HT-29 (cell line): ENCODE measurements at regions not wholly inside any gene's neighbourhood (a gene's known extent, or its start where the extent isn't known, plus 50 kb on each side); places are given as distances from the start of the nearest gene placed in this dataset.
"Not testable (repeated sequence)": the region's sequence is repeated elsewhere in the genome, so short reads cannot be mapped to it uniquely, and the experiment has no call there.

Source experiments
- DNase-seq: peaks from one replicate; pipeline ENCODE4 v3.0.0-alpha.2; 2015; ENCODE audit warnings: low spot score

DNA sequence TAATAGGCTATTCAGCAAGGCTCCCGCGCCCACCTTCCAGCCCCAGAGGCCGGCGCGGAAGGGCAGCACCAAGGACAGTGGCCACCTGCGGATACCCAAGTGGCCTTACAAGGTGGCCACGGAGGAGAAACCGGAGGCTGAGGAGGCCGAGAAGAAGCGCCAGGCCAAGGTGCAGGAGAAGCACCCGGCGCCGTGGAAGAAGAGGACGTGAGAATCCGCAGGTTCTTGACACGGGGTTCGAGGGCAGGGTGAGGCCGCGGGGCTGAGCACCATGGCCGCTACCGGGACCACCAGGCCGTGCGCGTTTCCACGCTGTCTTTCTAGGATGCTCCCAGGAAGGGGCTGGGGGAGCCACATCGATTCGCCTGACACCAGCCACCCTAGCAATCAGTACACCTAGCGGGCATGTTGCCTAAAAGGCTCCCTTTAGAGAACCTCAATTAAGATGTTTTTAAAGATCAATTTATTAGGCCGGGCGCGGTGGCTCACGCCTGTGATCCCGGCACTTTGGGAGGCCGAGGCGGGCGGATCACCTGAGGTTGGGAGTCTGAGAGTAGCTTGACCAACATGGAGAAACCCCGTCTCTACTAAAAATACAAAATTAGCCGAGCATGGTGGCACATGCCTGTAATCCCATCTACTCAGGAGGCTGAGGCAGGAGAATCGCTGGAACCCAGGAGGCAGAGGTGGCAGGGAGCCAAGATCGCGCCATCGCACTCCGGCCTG lies 134.3 kb upstream of the OR4C13 start:
- DNase-seq = not testable (repeated sequence)

DNA sequence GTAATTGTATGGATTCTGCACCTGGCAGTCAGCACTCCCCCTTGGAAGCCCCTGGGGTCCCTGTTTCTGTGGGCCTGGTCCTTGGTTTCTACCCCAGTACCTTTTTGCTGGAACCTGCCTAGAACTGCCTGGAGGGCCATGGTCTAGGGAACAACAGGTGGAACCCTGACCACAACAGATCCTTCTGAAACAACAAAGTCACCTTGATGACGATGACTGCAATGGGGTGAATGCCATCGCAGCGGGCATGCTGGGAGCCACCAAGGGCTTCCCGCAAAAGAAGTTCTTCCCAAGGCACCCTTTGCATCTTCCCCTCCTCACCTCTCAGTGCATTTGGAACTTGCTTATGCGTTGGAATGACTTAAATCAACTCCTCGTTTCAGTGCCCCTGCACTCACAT lies 129.0 kb upstream of the OR4C13 start:
- not testable (repeated sequence) for DNase-seq

DNA sequence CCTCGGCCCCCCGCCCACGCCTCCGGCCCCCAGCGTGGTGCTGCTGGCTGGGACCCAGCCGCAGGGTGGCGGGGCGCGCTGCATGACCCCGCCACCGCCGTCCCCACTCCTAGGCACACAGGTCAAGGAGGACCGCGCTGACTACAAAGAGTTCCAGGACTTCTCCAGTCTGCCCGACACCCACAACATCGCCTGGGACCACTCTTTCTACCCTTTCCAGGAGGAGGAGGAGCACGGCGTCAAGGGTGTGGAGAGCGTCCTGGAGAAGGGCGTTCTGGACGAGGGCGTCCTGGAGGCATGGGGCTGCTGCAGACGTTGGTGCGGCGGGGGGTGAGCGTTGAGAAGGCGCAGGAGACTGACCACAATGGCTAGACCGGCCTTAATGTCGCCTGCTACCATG lies 101.7 kb upstream of the OR4C13 start:
- DNase-seq = not testable (repeated sequence)

DNA sequence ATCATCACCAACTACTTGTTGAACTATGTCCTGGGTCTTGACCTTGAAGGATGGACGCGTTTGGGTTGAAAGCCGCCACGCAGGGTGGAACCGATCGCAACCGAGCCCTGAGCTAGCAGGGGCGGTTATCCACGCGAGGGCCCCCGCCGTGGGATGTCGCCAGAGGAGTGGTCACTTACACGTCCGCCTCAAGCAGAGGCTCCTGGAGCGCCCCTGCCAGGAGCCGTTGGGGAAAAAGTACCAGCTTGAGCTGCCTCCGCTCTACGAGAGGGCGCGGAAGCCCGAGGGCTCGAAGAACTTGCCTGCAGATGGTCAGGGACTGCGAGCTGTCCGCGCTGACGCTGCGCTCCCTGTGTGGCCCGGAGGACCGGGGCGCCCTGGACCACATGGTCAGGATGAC lies 100.7 kb upstream of the OR4C13 start:
- DNase-seq = no peak

DNA sequence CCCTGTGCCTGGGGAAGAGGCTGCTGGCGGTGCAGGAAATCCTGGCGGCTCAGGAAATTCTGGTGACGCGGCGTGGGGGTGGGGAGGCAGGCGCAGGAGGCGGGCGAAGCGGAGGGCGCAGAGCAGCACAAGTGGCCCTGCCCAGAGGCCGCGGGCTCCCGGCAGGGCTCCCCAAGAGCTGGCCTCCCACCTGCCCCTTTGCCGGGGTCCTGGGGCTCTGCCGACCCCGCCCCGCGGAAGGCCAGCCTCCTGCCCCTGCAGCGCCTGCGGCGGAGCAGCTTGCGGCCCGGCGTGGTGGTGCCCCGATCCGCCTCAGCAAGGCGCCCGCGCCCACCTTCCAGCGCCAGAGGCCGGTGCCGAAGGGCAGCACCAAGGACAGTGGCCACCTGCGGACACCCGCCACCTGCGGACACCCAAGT lies 100.2 kb upstream of the OR4C13 start:
- DNase-seq = no peak

DNA sequence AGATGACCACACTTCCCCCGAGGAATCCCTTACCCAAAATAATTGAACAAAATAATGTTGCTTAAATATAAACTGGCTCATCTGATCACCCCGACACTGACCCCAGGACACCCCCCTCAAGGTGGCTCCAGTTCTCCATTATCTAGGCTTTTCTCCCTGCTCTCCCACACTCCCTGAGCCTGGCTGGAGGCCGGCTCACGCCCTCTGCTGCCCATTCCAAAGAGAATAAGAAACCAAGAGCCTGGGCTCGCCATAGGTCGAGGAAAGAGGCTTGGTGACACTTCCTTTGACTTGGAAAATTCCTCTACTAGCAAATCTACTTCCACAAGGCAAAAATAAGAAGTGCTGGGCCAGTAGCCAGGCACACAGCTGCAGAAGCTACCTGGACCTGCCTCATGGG lies 63.3 kb upstream of the OR4C13 start:
- DNase-seq = peak; percentile 9

DNA sequence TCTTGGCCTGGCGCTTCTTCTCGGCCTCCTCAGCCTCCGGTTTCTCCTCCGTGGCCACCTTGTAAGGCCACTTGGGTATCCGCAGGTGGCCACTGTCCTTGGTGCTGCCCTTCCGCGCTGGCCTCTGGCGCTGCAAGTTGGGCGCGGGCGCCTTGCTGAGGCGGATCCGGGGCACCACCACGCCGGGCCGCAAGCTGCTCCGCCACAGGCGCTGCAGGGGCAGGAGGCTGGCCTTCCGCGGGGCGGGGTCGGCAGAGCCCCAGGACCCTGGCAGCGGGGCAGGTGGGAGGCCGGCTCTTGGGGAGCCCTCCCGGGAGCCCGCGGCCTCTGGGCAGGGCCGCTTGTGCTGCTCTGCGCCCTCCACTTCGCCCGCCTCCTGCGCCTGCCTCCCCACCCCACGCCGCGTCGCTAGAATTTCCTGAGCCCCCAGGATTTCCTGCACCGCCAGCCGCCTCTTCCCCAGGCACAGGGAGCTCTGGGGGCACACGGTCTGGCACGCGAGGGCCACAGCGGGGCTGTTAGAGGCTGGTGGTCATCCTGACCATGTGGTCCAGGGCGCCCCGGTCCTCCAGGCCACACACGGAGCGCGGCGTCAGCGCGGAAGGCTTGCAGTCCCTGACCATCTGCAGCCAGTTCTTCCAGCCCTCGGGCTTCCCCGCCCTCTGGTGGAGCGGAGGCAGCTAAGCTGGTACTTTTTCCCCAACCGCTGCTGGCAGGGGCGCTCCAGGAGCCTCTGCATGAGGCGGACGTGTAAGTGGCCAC lies 60.1 kb upstream of the OR4C13 start:
- DNase-seq = not testable (repeated sequence)

DNA sequence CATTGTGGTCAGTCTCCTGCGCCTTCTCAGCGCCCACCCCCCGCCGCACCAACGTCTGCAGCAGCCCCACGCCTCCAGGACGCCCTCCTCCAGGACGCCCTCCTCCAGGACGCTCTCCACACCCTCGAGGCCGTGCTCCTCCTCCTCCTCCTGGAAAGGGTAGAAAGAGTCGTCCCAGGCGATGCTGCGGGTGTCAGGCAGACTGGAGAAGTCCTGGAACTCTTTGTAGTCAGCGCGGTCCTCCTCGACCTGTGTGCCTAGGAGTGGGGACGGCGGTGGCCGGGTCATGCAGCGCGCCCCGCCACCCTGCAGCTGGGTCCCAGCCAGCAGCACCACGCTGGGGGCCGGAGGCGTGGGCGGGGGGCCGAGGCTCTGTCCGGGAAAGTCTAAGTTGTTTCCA lies 58.7 kb upstream of the OR4C13 start:
- not testable (repeated sequence) for DNase-seq
